Adrenal gland (tissue), 5 donors: ENCODE measurements at regions not wholly inside any gene's neighbourhood (a gene's known extent, or its start where the extent isn't known, plus 50 kb on each side); places are given as distances from the start of the nearest gene placed in this dataset.

Experiments
- CTCF ChIP-seq, 6 experiments: fragments of 450-650 bp in 4 of 6; fragments of 200-600 bp in 2 of 6; sonication (generic) in 1 of 6; IDR thresholded peaks; 1 replicate in 5 of 6; 2 replicates in 1 of 6; pipeline versions ENCODE4 v1.5.1 to v1.8.0; 2016 to 2021; ENCODE audit warnings: antibody characterized with exemption in 6 of 6, mild to moderate bottlenecking in 2 of 6, moderate library complexity in 1 of 6
- POLR2A ChIP-seq, 2 donors: fragments of 450-650 bp; IDR thresholded peaks; one replicate each; pipeline ENCODE4 v1.6.1; 2017; ENCODE audit warnings: antibody characterized with exemption in 2 of 2, mild to moderate bottlenecking in 2 of 2, moderate library complexity in 1 of 2
- donor health status: DM: no; HTN: no; CAD: no.

GRCh38 chr6:164243012-164243610 is 828.6 kb downstream of the QKI start:
- no peak for TF ChIP-seq CTCF (IDR thresholded peaks at IDR 0.05)
- no peak for TF ChIP-seq POLR2A (IDR thresholded peaks at IDR 0.05)
